GM23338 (cell line): ENCODE measurements at regions not wholly inside any gene's neighbourhood (a gene's known extent, or its start where the extent isn't known, plus 50 kb on each side); places are given as distances from the start of the nearest gene placed in this dataset.

Source experiments
- ATAC-seq: fragments of 200-7000 bp; cut with Tn5 transposase; 3 replicates; pipeline ENCODE4 v1.9.1; 2020
- DNase-seq: peaks from one replicate; pipeline ENCODE4 v3.0.0-alpha.2; 2015; ENCODE audit warnings: low spot score
- H2AFZ ChIP-seq: fragments of 200-600 bp; sonication (generic); 2 replicates; pipeline ENCODE4 v1.8.0; 2016; ENCODE audit warnings: antibody characterized with exemption, mild to moderate bottlenecking, moderate library complexity
- H3F3A ChIP-seq: fragments of 200-600 bp; sonication (generic); replicated peaks from 2 replicates; pipeline ENCODE4 v1.8.0; 2017; ENCODE audit warnings: antibody characterized with exemption, mixed run types, low read depth
- H3K27ac ChIP-seq: fragments of 200-600 bp; sonication (generic); 2 replicates; pipeline ENCODE4 v1.6.1; 2016; ENCODE audit warnings: low read depth
- H3K27me3 ChIP-seq: fragments of 200-600 bp; sonication (generic); 2 replicates; pipeline ENCODE4 v1.8.0; 2016; ENCODE audit warnings: mild to moderate bottlenecking, mixed run types, moderate library complexity; ENCODE audit not compliant: insufficient read depth
- H3K36me3 ChIP-seq: fragments of 200-600 bp; sonication (generic); 2 replicates; pipeline ENCODE4 v1.8.0; 2016; ENCODE audit warnings: mild to moderate bottlenecking; ENCODE audit not compliant: insufficient read depth
- H3K4me1 ChIP-seq: fragments of 200-600 bp; sonication (generic); 2 replicates; pipeline ENCODE4 v1.8.0; 2016; ENCODE audit warnings: mild to moderate bottlenecking, moderate library complexity; ENCODE audit not compliant: insufficient read depth
- H3K4me2 ChIP-seq: fragments of 200-600 bp; sonication (generic); 2 replicates; pipeline ENCODE4 v1.7.1; 2017; ENCODE audit warnings: mixed run types
- H3K4me3 ChIP-seq: fragments of 200-600 bp; sonication (generic); 2 replicates; pipeline ENCODE4 v1.6.1; 2016; ENCODE audit warnings: mixed run types
- H3K79me2 ChIP-seq: fragments of 200-600 bp; sonication (generic); replicated peaks from 2 replicates; pipeline ENCODE4 v1.8.0; 2017; ENCODE audit warnings: mild to moderate bottlenecking; ENCODE audit not compliant: insufficient read depth
- H3K9me2 ChIP-seq: fragments of 200-600 bp; sonication (generic); 2 replicates; pipeline ENCODE4 v1.8.0; 2017; ENCODE audit not compliant: insufficient read depth
- H4K20me1 ChIP-seq: fragments of 200-600 bp; sonication (generic); replicated peaks from 2 replicates; pipeline ENCODE4 v1.8.0; 2017; ENCODE audit warnings: mild to moderate bottlenecking; ENCODE audit not compliant: insufficient read depth
- H3K27ac Mint-ChIP-seq: 2 replicates; pipeline ENCODE4 v1.8.0; 2020; ENCODE audit warnings: inconsistent platforms, mild to moderate bottlenecking, moderate library complexity, mixed read lengths
- H3K27me3 Mint-ChIP-seq: 3 replicates; pipeline ENCODE4 v1.8.0; 2022; ENCODE audit warnings: low read depth, mild to moderate bottlenecking, moderate library complexity, mixed read lengths, inconsistent platforms; ENCODE audit not compliant: insufficient read depth, poor library complexity
- H3K36me3 Mint-ChIP-seq: 3 replicates; pipeline ENCODE4 v1.8.0; 2021; ENCODE audit warnings: low read depth, mild to moderate bottlenecking, inconsistent platforms, moderate library complexity, mixed read lengths
- H3K4me1 Mint-ChIP-seq: 3 replicates; pipeline ENCODE4 v1.8.0; 2020; ENCODE audit warnings: mild to moderate bottlenecking, inconsistent platforms, mixed read lengths
- H3K4me3 Mint-ChIP-seq: 3 replicates; pipeline ENCODE4 v1.8.0; 2021; ENCODE audit warnings: moderate library complexity, mild to moderate bottlenecking, inconsistent platforms, mixed read lengths
- H3K9me3 Mint-ChIP-seq: 3 replicates; pipeline ENCODE4 v1.8.0; 2020; ENCODE audit warnings: moderate library complexity, mild to moderate bottlenecking, inconsistent platforms, mixed read lengths
- CREB1 ChIP-seq: fragments of 250-450 bp; sonication (Bioruptor Pico); IDR thresholded peaks from 2 replicates; pipeline ENCODE4 v1.5.0; 2020; ENCODE audit warnings: low read depth, mild to moderate bottlenecking, moderate library complexity
- CTCF ChIP-seq, 2 experiments: fragments of 200-600 bp in 1 of 2; sonication (generic) in 1 of 2; conservative IDR thresholded peaks; 2 replicates each; pipeline versions ENCODE4 v1.5.1 to v1.6.1; 2016 to 2017; ENCODE audit warnings: antibody characterized with exemption in 2 of 2, low read depth in 2 of 2, mild to moderate bottlenecking in 2 of 2, moderate library complexity in 1 of 2
- EZH2 ChIP-seq: fragments of 200-600 bp; sonication (generic); IDR thresholded peaks from one replicate; pipeline ENCODE4 v1.8.0; 2017; ENCODE audit warnings: antibody characterized with exemption, mild to moderate bottlenecking, low read depth; ENCODE audit not compliant: unreplicated experiment
- EZH2phosphoT487 ChIP-seq: fragments of 200-600 bp; sonication (generic); IDR thresholded peaks from one replicate; pipeline ENCODE4 v1.8.1; 2018; ENCODE audit warnings: antibody characterized with exemption; ENCODE audit not compliant: unreplicated experiment
- JUNB ChIP-seq: IDR thresholded peaks from one replicate; pipeline ENCODE4 v1.6.1; 2016; ENCODE audit warnings: antibody characterized with exemption; ENCODE audit not compliant: unreplicated experiment
- NANOG ChIP-seq: IDR thresholded peaks from 2 replicates; pipeline ENCODE4 v1.6.1; 2016; ENCODE audit warnings: antibody characterized with exemption, borderline replicate concordance
- POLR2AphosphoS5 ChIP-seq: IDR thresholded peaks from 2 replicates; pipeline ENCODE4 v1.6.1; 2016; ENCODE audit warnings: antibody characterized with exemption, low read depth
- STAT1 ChIP-seq: IDR thresholded peaks from one replicate; pipeline ENCODE4 v1.6.1; 2016; ENCODE audit warnings: antibody characterized with exemption; ENCODE audit not compliant: unreplicated experiment
- ZNF331 ChIP-seq: fragments of 250-450 bp; sonication (Bioruptor Pico); IDR thresholded peaks from 2 replicates; pipeline ENCODE4 v1.5.0; 2020; ENCODE audit warnings: low read depth, mild to moderate bottlenecking, moderate library complexity
- ZNF462 ChIP-seq: fragments of 250-450 bp; sonication (Bioruptor Pico); IDR thresholded peaks from 2 replicates; pipeline ENCODE4 v1.5.0; 2020; ENCODE audit warnings: mild to moderate bottlenecking, moderate library complexity
- TF ChIP-seq, protein P1 (sequence below): IDR thresholded peaks from 2 replicates; pipeline ENCODE4 v1.6.1; 2016; ENCODE audit warnings: antibody characterized with exemption

- ATAC-seq, result no peak
These were observed 528.8 kb downstream of the CSNK1G3 start for GRCh38 chr5:124040799-124041198.

More at GRCh38 chr5:124040799-124041198, 528.8 kb downstream of the CSNK1G3 start:
- TF ChIP-seq STAT1 (no peak), NANOG (no peak), CREB1 (no peak), CTCF (conservative IDR thresholded peaks at IDR 0.05; ENCODE audit: low read depth in 2 of 2) (no peak), EZH2phosphoT487 (no peak), JUNB (no peak), ZNF462 (no peak), EZH2 (no peak), POLR2AphosphoS5 (no peak), ZNF331 (CRISPR knock-in tag) (no peak)
- TF ChIP-seq, protein P1, sequence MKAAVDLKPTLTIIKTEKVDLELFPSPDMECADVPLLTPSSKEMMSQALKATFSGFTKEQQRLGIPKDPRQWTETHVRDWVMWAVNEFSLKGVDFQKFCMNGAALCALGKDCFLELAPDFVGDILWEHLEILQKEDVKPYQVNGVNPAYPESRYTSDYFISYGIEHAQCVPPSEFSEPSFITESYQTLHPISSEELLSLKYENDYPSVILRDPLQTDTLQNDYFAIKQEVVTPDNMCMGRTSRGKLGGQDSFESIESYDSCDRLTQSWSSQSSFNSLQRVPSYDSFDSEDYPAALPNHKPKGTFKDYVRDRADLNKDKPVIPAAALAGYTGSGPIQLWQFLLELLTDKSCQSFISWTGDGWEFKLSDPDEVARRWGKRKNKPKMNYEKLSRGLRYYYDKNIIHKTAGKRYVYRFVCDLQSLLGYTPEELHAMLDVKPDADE, result no peak
- H3K27ac ChIP-seq, result no peak overlapping the region
- DNase-seq, result no peak
- no peaks in the 10 kb centered on the region for H3K36me3 ChIP-seq
- no peak overlapping the region for H3K4me2 ChIP-seq
- Mint-ChIP-seq H3K4me3 (no peak overlapping the region), H3K4me1 (peaks cover under 1% of the 10 kb centered on the region; the same call in 2 of the 3 replicates), H3K36me3 (peaks cover 21% of the 10 kb centered on the region; the same call in 2 of the 3 replicates), H3K9me3 (peaks cover 16% of the 10 kb centered on the region), H3K27ac (no peak overlapping the region), H3K27me3 (no peaks in the 10 kb centered on the region)
- H3K9me2 ChIP-seq, result no peaks in the 10 kb centered on the region
- H3K4me1 ChIP-seq, result no peaks in the 10 kb centered on the region
- H3K4me3 ChIP-seq, result no peak overlapping the region
- no peak overlapping the region for H2AFZ ChIP-seq
- no peaks in the 10 kb centered on the region for H3K79me2 ChIP-seq
- H3F3A ChIP-seq, result no peaks in the 10 kb centered on the region
- no peaks in the 10 kb centered on the region for H3K27me3 ChIP-seq
- no peaks in the 10 kb centered on the region for H4K20me1 ChIP-seq
